GM12878 (cell line): ENCODE measurements at regions not wholly inside any gene's neighbourhood (a gene's known extent, or its start where the extent isn't known, plus 50 kb on each side); places are given as distances from the start of the nearest gene placed in this dataset.

Experiments
- ATAC-seq: fragments of 200-7000 bp; cut with Tn5 transposase; 3 replicates; pipeline ENCODE4 v1.9.1; 2020; ENCODE audit warnings: mild to moderate bottlenecking, moderate library complexity
- BruUV-seq: library from RNA; stranded (reverse); fragments of 400-500 nt; replicated peaks from 2 replicates; lab custom pipeline; 2021; lab: Mats Ljungman, UMichigan
- CTCF ChIA-PET: fragments of 300-600 bp; sonication (Branson Sonifier 250); formaldehyde crosslinking; extraction: SDS; loops from one replicate; lab custom pipeline; 2021; ENCODE audit warnings: inconsistent platforms; lab: Yijun Ruan, JAX
- POLR2A ChIA-PET: fragments of 350-600 bp; formaldehyde crosslinking; extraction: SDS; loops from one replicate; lab custom pipeline; 2021; ENCODE audit warnings: inconsistent platforms; lab: Charles Lee
- RAD21 ChIA-PET: fragments of 300-600 bp; sonication (Branson Sonifier 250); formaldehyde crosslinking; loops from one replicate; lab custom pipeline; 2023; ENCODE audit warnings: antibody characterized with exemption; ENCODE audit not compliant: unreplicated experiment; lab: Charles Lee
- SMC1A ChIA-PET: fragments of 300-600 bp; sonication (Branson Sonifier 250); formaldehyde crosslinking; loops from one replicate; lab custom pipeline; 2023; ENCODE audit not compliant: unreplicated experiment, uncharacterized antibody; lab: Charles Lee
- DNase-seq: peaks from one replicate; pipeline ENCODE4 v3.0.0-alpha.2; 2011; ENCODE audit warnings: low read depth, low spot score
- FAIRE-seq: peaks from 3 replicates; lab custom pipeline; 2011; peaks lifted over from hg19 to GRCh38; lab: Jason Lieb, UNC
- H2AFZ ChIP-seq: 2 replicates; pipeline ENCODE4 v1.6.0; 2011; ENCODE audit warnings: low read depth, low read length, control low read depth; ENCODE audit not compliant: control insufficient read depth
- H3K27ac ChIP-seq: 2 replicates; pipeline ENCODE4 v1.5.1; 2011; ENCODE audit warnings: control low read depth; ENCODE audit not compliant: control insufficient read depth, insufficient read depth
- H3K27me3 ChIP-seq, 2 experiments: replicated peaks in 1 of 2; 2 replicates each; pipeline versions ENCODE4 v1.6.0 to v1.6.1; 2011; ENCODE audit warnings: low read length in 1 of 2; ENCODE audit not compliant: control insufficient read depth in 2 of 2, insufficient read depth in 2 of 2
- H3K36me3 ChIP-seq, 2 experiments: 2 replicates each; pipeline ENCODE4 v1.5.1; 2011; ENCODE audit warnings: low read length in 1 of 2; ENCODE audit not compliant: control insufficient read depth in 2 of 2, insufficient read depth in 2 of 2
- H3K4me1 ChIP-seq: 2 replicates; pipeline ENCODE4 v1.6.1; 2011; ENCODE audit warnings: mild to moderate bottlenecking, low read length, moderate library complexity, mixed read lengths; ENCODE audit not compliant: control insufficient read depth, insufficient read depth
- H3K4me2 ChIP-seq: 2 replicates; pipeline ENCODE4 v1.6.0; 2011; ENCODE audit warnings: control low read depth; ENCODE audit not compliant: control insufficient read depth, insufficient read depth
- H3K4me3 ChIP-seq: fragments of 200-600 bp; sonication (generic); 2 replicates; pipeline ENCODE4 v1.5.1; 2016
- H3K79me2 ChIP-seq: 2 replicates; pipeline ENCODE4 v1.6.0; 2011; ENCODE audit warnings: low read length; ENCODE audit not compliant: control insufficient read depth, insufficient read depth
- H3K9ac ChIP-seq: 2 replicates; pipeline ENCODE4 v1.8.0; 2011; ENCODE audit warnings: low read length, control low read depth, mixed read lengths; ENCODE audit not compliant: control insufficient read depth, insufficient read depth
- H3K9me3 ChIP-seq: replicated peaks from 3 replicates; pipeline ENCODE4 v1.5.1; 2011; ENCODE audit warnings: mild to moderate bottlenecking, low read length; ENCODE audit not compliant: control insufficient read depth, insufficient read depth
- H4K20me1 ChIP-seq: 2 replicates; pipeline ENCODE4 v1.6.0; 2011; ENCODE audit not compliant: control insufficient read depth, insufficient read depth
- BCL3 ChIP-seq: IDR thresholded peaks from 2 replicates; pipeline ENCODE4 v1.6.1; 2011; ENCODE audit warnings: borderline replicate concordance, low read depth, mild to moderate bottlenecking, moderate library complexity, low read length; ENCODE audit not compliant: insufficient read depth, poor library complexity, severe bottlenecking
- BHLHE40 ChIP-seq, 2 experiments: fragments of 450-650 bp in 1 of 2; IDR thresholded peaks; 2 replicates each; pipeline ENCODE4 v1.6.1; 2011 to 2017; ENCODE audit warnings: low read depth in 2 of 2, borderline replicate concordance in 1 of 2, improper control_type of control experiment in 1 of 2, low read length in 1 of 2, mild to moderate bottlenecking in 1 of 2
- CBX5 ChIP-seq: sonication (generic); IDR thresholded peaks from 2 replicates; pipeline ENCODE4 v1.6.1; 2016; ENCODE audit warnings: low read depth, moderate library complexity, mild to moderate bottlenecking, inconsistent platforms
- CHD1 ChIP-seq: IDR thresholded peaks from 2 replicates; pipeline ENCODE4 v1.6.1; 2012; ENCODE audit warnings: low read depth, low read length, improper control_type of control experiment
- CREM ChIP-seq: IDR thresholded peaks from 2 replicates; pipeline ENCODE4 v1.6.1; 2014; ENCODE audit warnings: antibody characterized with exemption, low read depth
- EGR1 ChIP-seq, 2 experiments: IDR thresholded peaks; 1 replicate in 1 of 2; 2 replicates in 1 of 2; pipeline ENCODE4 v1.6.1; 2011 to 2012; ENCODE audit warnings: low read depth in 2 of 2, low read length in 2 of 2, borderline replicate concordance in 1 of 2, mild to moderate bottlenecking in 1 of 2, moderate library complexity in 1 of 2
- KDM1A ChIP-seq: fragments of 200-600 bp; sonication (generic); IDR thresholded peaks from 2 replicates; pipeline ENCODE4 v1.6.1; 2016; ENCODE audit warnings: borderline replicate concordance
- MEF2B ChIP-seq: fragments of 450-650 bp; IDR thresholded peaks from 2 replicates; pipeline ENCODE4 v1.6.1; 2018; ENCODE audit warnings: mild to moderate bottlenecking, moderate library complexity; ENCODE audit not compliant: partially characterized antibody, poor library complexity, severe bottlenecking
- PAX8 ChIP-seq: fragments of 450-650 bp; IDR thresholded peaks from 2 replicates; pipeline ENCODE4 v1.6.1; 2017; ENCODE audit warnings: mild to moderate bottlenecking, moderate library complexity
- RAD51 ChIP-seq: fragments of 450-650 bp; IDR thresholded peaks from 2 replicates; pipeline ENCODE4 v1.6.1; 2016; ENCODE audit warnings: moderate library complexity, mild to moderate bottlenecking, inconsistent platforms
- RBBP5 ChIP-seq: fragments of 200-600 bp; sonication (generic); conservative IDR thresholded peaks from 2 replicates; pipeline ENCODE4 v1.6.1; 2016
- RELB ChIP-seq: fragments of 450-650 bp; IDR thresholded peaks from 2 replicates; pipeline ENCODE4 v1.6.1; 2017; ENCODE audit warnings: low read depth, mild to moderate bottlenecking, moderate library complexity
- RUNX3 ChIP-seq: IDR thresholded peaks from 2 replicates; pipeline ENCODE4 v1.6.1; 2012; ENCODE audit warnings: low read length, inconsistent platforms
- SMC3 ChIP-seq: IDR thresholded peaks from 2 replicates; pipeline ENCODE4 v1.6.1; 2011; ENCODE audit warnings: low read length, improper control_type of control experiment, borderline replicate concordance
- STAT1 ChIP-seq: fragments of 450-650 bp; conservative IDR thresholded peaks from 2 replicates; pipeline ENCODE4 v1.6.1; 2014; ENCODE audit warnings: antibody characterized with exemption, mild to moderate bottlenecking
- STAT3 ChIP-seq: IDR thresholded peaks from 2 replicates; pipeline ENCODE4 v1.6.1; 2011; ENCODE audit warnings: low read depth, low read length, improper control_type of control experiment
- YY1 ChIP-seq: IDR thresholded peaks from 2 replicates; pipeline ENCODE4 v1.6.1; 2011; ENCODE audit warnings: low read depth, mild to moderate bottlenecking, low read length
- WGBS: methylation state at CpG from one replicate; pipeline ENCODE4 v1.1.6; 2016; ENCODE audit warnings: low lambda C conversion rate; ENCODE audit not compliant: insufficient replicate concordance, insufficient coverage; ENCODE audit errors: missing lambda C conversion rate; 5-methylcytosine and 5-hydroxymethylcytosine counted together
- in situ Hi-C: fragments of 300-500 bp; cut with MboI; formaldehyde crosslinking; loops from 9 replicates; pipeline ENCODE4 v1.14.3; 2018; ENCODE audit warnings: mixed read lengths
- intact Hi-C: fragments of 100-400 bp; cut with micrococcal nuclease; formaldehyde crosslinking; loops from one replicate; pipeline ENCODE4 v1.14.2; 2022; ENCODE audit not compliant: unreplicated experiment

GRCh38 chr19:20423381-20424197, 142.0 kb downstream of the ZNF737 start:
- WGBS: 34% methylated on average over 33 of the region's 44 CpGs
- RAD21 ChIA-PET: interaction anchor here (1.6 kb wide), 1 partner anchor 141 kb away, joined by 6 read pairs; the partner anchor contains the start of gene ZNF737
- H3K4me2 ChIP-seq: 0 out of 2 replicates have a peak overlapping the region, but pooled peaks have one; percentile 25
- no peaks in the 10 kb centered on the region for H3K36me3 ChIP-seq
- ATAC-seq (peak; percentile 28; the same call in 1 of the 3 replicates), FAIRE-seq (no peak), DNase-seq (no peak)
- no peaks in the 10 kb centered on the region; the same call in 1 of the 2 replicates for H3K79me2 ChIP-seq
- peak overlapping the region; percentile 64 for H3K27ac ChIP-seq
- CTCF ChIA-PET: no interaction called here
- no peaks in the 10 kb centered on the region for H3K27me3 ChIP-seq
- TF ChIP-seq MEF2B (no peak), EGR1 (IDR thresholded peaks at IDR 0.05; ENCODE audit: borderline replicate concordance in 1 of 2, low read depth in 2 of 2, low read length in 2 of 2) (no peak), RAD51 (peak; percentile 50; the same call in 1 of the 2 replicates), BCL3 (no peak), PAX8 (no peak), RBBP5 (no peak), KDM1A (no peak), STAT1 (no peak), YY1 (no peak), RELB (no peak), SMC3 (no peak), CREM (no peak), RUNX3 (0 out of 2 replicates have a peak, but pooled peaks have one; percentile 28), CHD1 (no peak), BHLHE40 (IDR thresholded peaks at IDR 0.05; ENCODE audit: borderline replicate concordance in 1 of 2, low read depth in 2 of 2, low read length in 1 of 2) (no peak), CBX5 (no peak), STAT3 (no peak)
- intact Hi-C loops (no loop called here), in situ Hi-C loops (loop anchor here (25.0 kb wide), 1 partner anchor 886 kb away; the partner anchor contains the start of genes CILP2 and YJEFN3)
- H3K4me3 ChIP-seq: peak overlapping the region; percentile 61
- TSS peak; percentile 78 for BruUV-seq
- H4K20me1 ChIP-seq: no peaks in the 10 kb centered on the region
- H3K4me1 ChIP-seq: no peaks in the 10 kb centered on the region
- POLR2A ChIA-PET: interaction anchor here (0.9 kb wide), 1 partner anchor 141 kb away, joined by 3 read pairs; no protein-coding TSS in a partner anchor
- H2AFZ ChIP-seq: peak overlapping the region; percentile 34
- H3K9ac ChIP-seq: peak overlapping the region; percentile 68
- SMC1A ChIA-PET: interaction anchor here (0.9 to 2.3 kb wide), 5 partner anchors 8 to 142 kb away, joined by 3 to 6 read pairs (median 3); partner anchors contain the start of gene ZNF737
- H3K9me3 ChIP-seq: no peaks in the 10 kb centered on the region; the same call in 2 of the 3 replicates
